ENCODE measurements at regions not wholly inside any gene's neighbourhood (a gene's known extent, or its start where the extent isn't known, plus 50 kb on each side); places are given as distances from the start of the nearest gene placed in this dataset.

DNA sequence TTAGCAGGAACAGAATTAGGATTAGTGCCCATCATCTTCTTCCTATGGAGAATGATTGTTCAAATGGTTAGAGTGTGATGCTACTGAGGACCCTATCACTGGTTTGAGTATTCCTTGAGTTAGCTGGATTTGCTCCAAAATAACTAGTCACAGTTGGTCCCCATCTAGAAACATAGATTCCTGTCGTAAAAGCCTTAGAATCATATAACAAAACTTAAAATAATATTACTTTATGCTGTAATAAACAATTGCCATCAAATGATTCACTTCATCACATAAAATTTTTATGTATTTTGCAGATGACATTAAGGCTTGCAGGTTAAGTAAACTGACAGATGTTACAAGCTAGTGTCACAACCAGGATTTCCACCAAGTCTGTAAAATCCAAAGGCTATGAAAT lies 209.8 kb downstream of the CCER1 start:
- TF ChIP-seq, protein P1, sequence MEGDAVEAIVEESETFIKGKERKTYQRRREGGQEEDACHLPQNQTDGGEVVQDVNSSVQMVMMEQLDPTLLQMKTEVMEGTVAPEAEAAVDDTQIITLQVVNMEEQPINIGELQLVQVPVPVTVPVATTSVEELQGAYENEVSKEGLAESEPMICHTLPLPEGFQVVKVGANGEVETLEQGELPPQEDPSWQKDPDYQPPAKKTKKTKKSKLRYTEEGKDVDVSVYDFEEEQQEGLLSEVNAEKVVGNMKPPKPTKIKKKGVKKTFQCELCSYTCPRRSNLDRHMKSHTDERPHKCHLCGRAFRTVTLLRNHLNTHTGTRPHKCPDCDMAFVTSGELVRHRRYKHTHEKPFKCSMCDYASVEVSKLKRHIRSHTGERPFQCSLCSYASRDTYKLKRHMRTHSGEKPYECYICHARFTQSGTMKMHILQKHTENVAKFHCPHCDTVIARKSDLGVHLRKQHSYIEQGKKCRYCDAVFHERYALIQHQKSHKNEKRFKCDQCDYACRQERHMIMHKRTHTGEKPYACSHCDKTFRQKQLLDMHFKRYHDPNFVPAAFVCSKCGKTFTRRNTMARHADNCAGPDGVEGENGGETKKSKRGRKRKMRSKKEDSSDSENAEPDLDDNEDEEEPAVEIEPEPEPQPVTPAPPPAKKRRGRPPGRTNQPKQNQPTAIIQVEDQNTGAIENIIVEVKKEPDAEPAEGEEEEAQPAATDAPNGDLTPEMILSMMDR (IDR thresholded peaks at IDR 0.05; ENCODE audit: low read depth, low read length, missing input control): no peak
- TF ChIP-seq, protein P2, sequence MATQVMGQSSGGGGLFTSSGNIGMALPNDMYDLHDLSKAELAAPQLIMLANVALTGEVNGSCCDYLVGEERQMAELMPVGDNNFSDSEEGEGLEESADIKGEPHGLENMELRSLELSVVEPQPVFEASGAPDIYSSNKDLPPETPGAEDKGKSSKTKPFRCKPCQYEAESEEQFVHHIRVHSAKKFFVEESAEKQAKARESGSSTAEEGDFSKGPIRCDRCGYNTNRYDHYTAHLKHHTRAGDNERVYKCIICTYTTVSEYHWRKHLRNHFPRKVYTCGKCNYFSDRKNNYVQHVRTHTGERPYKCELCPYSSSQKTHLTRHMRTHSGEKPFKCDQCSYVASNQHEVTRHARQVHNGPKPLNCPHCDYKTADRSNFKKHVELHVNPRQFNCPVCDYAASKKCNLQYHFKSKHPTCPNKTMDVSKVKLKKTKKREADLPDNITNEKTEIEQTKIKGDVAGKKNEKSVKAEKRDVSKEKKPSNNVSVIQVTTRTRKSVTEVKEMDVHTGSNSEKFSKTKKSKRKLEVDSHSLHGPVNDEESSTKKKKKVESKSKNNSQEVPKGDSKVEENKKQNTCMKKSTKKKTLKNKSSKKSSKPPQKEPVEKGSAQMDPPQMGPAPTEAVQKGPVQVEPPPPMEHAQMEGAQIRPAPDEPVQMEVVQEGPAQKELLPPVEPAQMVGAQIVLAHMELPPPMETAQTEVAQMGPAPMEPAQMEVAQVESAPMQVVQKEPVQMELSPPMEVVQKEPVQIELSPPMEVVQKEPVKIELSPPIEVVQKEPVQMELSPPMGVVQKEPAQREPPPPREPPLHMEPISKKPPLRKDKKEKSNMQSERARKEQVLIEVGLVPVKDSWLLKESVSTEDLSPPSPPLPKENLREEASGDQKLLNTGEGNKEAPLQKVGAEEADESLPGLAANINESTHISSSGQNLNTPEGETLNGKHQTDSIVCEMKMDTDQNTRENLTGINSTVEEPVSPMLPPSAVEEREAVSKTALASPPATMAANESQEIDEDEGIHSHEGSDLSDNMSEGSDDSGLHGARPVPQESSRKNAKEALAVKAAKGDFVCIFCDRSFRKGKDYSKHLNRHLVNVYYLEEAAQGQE (IDR thresholded peaks at IDR 0.05): no peak
- TF ChIP-seq JUND (IDR thresholded peaks at IDR 0.05): no peak
- TF ChIP-seq, protein P3, sequence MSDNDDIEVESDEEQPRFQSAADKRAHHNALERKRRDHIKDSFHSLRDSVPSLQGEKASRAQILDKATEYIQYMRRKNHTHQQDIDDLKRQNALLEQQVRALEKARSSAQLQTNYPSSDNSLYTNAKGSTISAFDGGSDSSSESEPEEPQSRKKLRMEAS (IDR thresholded peaks at IDR 0.05): no peak
- TF ChIP-seq RAD21 (IDR thresholded peaks at IDR 0.05): no peak
- no peak for TF ChIP-seq EGR1 (IDR thresholded peaks at IDR 0.05; ENCODE audit: low read depth in 2 of 2)
- TF ChIP-seq, protein P4, sequence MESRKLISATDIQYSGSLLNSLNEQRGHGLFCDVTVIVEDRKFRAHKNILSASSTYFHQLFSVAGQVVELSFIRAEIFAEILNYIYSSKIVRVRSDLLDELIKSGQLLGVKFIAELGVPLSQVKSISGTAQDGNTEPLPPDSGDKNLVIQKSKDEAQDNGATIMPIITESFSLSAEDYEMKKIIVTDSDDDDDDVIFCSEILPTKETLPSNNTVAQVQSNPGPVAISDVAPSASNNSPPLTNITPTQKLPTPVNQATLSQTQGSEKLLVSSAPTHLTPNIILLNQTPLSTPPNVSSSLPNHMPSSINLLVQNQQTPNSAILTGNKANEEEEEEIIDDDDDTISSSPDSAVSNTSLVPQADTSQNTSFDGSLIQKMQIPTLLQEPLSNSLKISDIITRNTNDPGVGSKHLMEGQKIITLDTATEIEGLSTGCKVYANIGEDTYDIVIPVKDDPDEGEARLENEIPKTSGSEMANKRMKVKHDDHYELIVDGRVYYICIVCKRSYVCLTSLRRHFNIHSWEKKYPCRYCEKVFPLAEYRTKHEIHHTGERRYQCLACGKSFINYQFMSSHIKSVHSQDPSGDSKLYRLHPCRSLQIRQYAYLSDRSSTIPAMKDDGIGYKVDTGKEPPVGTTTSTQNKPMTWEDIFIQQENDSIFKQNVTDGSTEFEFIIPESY (IDR thresholded peaks at IDR 0.05): no peak
- TF ChIP-seq, protein P5, sequence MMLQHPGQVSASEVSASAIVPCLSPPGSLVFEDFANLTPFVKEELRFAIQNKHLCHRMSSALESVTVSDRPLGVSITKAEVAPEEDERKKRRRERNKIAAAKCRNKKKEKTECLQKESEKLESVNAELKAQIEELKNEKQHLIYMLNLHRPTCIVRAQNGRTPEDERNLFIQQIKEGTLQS (IDR thresholded peaks at IDR 0.05): no peak
- no peak for TF ChIP-seq YY1 (IDR thresholded peaks at IDR 0.05)
- TF ChIP-seq SP1 (IDR thresholded peaks at IDR 0.05): no peak
- no peak for TF ChIP-seq TAF1 (conservative IDR thresholded peaks at IDR 0.05)
- TF ChIP-seq FOXA2 (IDR thresholded peaks at IDR 0.05): no peak
- no peak for TF ChIP-seq GABPA (IDR thresholded peaks at IDR 0.05 in 1 of 2, conservative IDR thresholded peaks at IDR 0.05 in 1 of 2)
